K562 (cell line): ENCODE measurements at regions not wholly inside any gene's neighbourhood (a gene's known extent, or its start where the extent isn't known, plus 50 kb on each side); places are given as distances from the start of the nearest gene placed in this dataset.
A peak's percentile ranks its signal among the peaks of the same experiment; 100 is the strongest.

Experiments used
- BRD4 ChIP-seq: fragments of 200-600 bp; sonication (generic); IDR thresholded peaks from 2 replicates; pipeline ENCODE4 v1.6.1; 2017; ENCODE audit warnings: inconsistent platforms
- CREM ChIP-seq: IDR thresholded peaks from 2 replicates; pipeline ENCODE4 v1.6.1; 2014; ENCODE audit warnings: antibody characterized with exemption, low read depth
- EHMT2 ChIP-seq: fragments of 450-650 bp; IDR thresholded peaks from 2 replicates; pipeline ENCODE4 v1.6.1; 2018; ENCODE audit warnings: antibody characterized with exemption
- FOXJ2 ChIP-seq: fragments of 200-800 bp; sonication (Bioruptor generic); IDR thresholded peaks from 2 replicates; pipeline ENCODE4 v1.6.1; 2016; ENCODE audit warnings: missing genetic modification characterization, missing compliant biosample characterization
- GATA2 ChIP-seq: sonication (generic); formaldehyde crosslinking; IDR thresholded peaks from 2 replicates; pipeline ENCODE4 v1.4.0; 2020; ENCODE audit warnings: mild to moderate bottlenecking, missing genetic modification reagents
- NUFIP1 ChIP-seq: fragments of 450-650 bp; IDR thresholded peaks from 2 replicates; pipeline ENCODE4 v1.6.1; 2018; ENCODE audit not compliant: partially characterized antibody
- SRF ChIP-seq, 2 experiments: fragments of 250-450, 450-650 bp in 1 of 2; sonication (Bioruptor Pico) in 1 of 2; sonication (generic) in 1 of 2; formaldehyde crosslinking; IDR thresholded peaks; 2 replicates each; pipeline versions ENCODE4 v1.5.0 to v1.5.1; 2020 to 2022; ENCODE audit warnings: mild to moderate bottlenecking in 1 of 2, missing genetic modification reagents in 1 of 2
- TAF1 ChIP-seq: IDR thresholded peaks from 2 replicates; pipeline ENCODE4 v1.6.1; 2011; ENCODE audit warnings: mild to moderate bottlenecking, low read length, moderate library complexity; ENCODE audit not compliant: insufficient read depth, control insufficient read depth, severe bottlenecking; ENCODE audit errors: extremely low read depth
- TAL1 ChIP-seq: fragments of 450-650 bp; IDR thresholded peaks from 2 replicates; pipeline ENCODE4 v1.6.1; 2016; ENCODE audit warnings: mild to moderate bottlenecking
- U2AF1 ChIP-seq: fragments of 200-400 bp; formaldehyde crosslinking; optimal IDR thresholded peaks from 2 replicates; pipeline ENCODE3; 2017; ENCODE audit warnings: mild to moderate bottlenecking, low read depth, low read length, moderate library complexity
- ZKSCAN1 ChIP-seq: fragments of 150-350 bp; IDR thresholded peaks from 2 replicates; pipeline ENCODE4 v1.6.1; 2016; ENCODE audit warnings: low read depth, low read length
- TF ChIP-seq, protein P1 (sequence below): fragments of 150-350 bp; IDR thresholded peaks from 2 replicates; pipeline ENCODE4 v1.6.1; 2014; ENCODE audit warnings: low read depth, mild to moderate bottlenecking, low read length, borderline replicate concordance
- TF ChIP-seq, protein P2 (sequence below): sonication (generic); formaldehyde crosslinking; IDR thresholded peaks from 2 replicates; pipeline ENCODE4 v1.8.1; 2022; ENCODE audit warnings: missing genetic modification reagents
- TF ChIP-seq, protein P3 (sequence below): sonication (generic); formaldehyde crosslinking; IDR thresholded peaks from 2 replicates; pipeline ENCODE4 v1.8.1; 2023; ENCODE audit warnings: mild to moderate bottlenecking, missing genetic modification reagents
- TF ChIP-seq, protein P4 (sequence below), 3 experiments: fragments of 200-800 bp in 1 of 3; fragments of 250-450 bp in 1 of 3; fragments of 450-650 bp in 1 of 3; sonication (Bioruptor Pico) in 1 of 3; sonication (Bioruptor generic) in 1 of 3; formaldehyde crosslinking in 1 of 3; IDR thresholded peaks; 2 replicates each; pipeline versions ENCODE4 v1.6.1 to v1.8.0; 2016 to 2022; ENCODE audit warnings: mild to moderate bottlenecking in 2 of 3, missing genetic modification characterization in 2 of 3, missing compliant biosample characterization in 1 of 3, moderate library complexity in 1 of 3
- TF ChIP-seq, protein P5 (sequence below): fragments of 450-650 bp; IDR thresholded peaks from 2 replicates; pipeline ENCODE4 v1.6.1; 2017; ENCODE audit warnings: mild to moderate bottlenecking, moderate library complexity

DNA sequence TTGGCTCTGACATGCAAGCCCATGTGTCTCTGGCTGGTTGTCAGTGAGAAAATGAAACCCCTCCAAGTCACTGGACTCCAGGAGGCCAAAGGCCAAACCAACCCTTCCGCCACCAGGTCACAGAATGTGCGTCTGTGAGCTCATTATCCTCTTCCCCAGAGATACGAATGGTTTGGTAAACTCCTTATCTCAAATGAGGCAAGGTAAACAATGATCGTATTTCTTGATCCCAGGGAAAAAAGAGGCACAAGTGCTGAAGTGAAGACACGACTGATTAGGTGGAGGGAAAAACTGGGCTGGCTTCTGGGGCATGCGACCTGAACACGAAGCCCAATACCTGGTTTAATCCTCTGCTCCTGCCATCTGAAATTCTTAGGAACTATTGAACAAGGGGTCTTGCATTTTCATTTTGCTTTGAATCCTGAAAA lies 70.6 kb upstream of the ARID5B start (continued):
- TF ChIP-seq FOXJ2 (tag) (peak; percentile 16; the same call in 1 of the 2 replicates), BRD4 (0 out of 2 replicates have a peak, but pooled peaks have one; percentile 56), GATA2 (0 out of 2 replicates have a peak, but pooled peaks have one; percentile 45), TAL1 (peak; percentile 85), CREM (peak; percentile 90), EHMT2 (0 out of 2 replicates have a peak, but pooled peaks have one; percentile 3), ZKSCAN1 (no peak), TAF1 (peak; percentile 11), NUFIP1 (peak; percentile 40), U2AF1 (no peak), SRF (CRISPR knock-in tag; IDR thresholded peaks at IDR 0.05) (no peak)
- TF ChIP-seq, protein P1, sequence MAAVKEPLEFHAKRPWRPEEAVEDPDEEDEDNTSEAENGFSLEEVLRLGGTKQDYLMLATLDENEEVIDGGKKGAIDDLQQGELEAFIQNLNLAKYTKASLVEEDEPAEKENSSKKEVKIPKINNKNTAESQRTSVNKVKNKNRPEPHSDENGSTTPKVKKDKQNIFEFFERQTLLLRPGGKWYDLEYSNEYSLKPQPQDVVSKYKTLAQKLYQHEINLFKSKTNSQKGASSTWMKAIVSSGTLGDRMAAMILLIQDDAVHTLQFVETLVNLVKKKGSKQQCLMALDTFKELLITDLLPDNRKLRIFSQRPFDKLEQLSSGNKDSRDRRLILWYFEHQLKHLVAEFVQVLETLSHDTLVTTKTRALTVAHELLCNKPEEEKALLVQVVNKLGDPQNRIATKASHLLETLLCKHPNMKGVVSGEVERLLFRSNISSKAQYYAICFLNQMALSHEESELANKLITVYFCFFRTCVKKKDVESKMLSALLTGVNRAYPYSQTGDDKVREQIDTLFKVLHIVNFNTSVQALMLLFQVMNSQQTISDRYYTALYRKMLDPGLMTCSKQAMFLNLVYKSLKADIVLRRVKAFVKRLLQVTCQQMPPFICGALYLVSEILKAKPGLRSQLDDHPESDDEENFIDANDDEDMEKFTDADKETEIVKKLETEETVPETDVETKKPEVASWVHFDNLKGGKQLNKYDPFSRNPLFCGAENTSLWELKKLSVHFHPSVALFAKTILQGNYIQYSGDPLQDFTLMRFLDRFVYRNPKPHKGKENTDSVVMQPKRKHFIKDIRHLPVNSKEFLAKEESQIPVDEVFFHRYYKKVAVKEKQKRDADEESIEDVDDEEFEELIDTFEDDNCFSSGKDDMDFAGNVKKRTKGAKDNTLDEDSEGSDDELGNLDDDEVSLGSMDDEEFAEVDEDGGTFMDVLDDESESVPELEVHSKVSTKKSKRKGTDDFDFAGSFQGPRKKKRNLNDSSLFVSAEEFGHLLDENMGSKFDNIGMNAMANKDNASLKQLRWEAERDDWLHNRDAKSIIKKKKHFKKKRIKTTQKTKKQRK = 0 out of 2 replicates have a peak, but pooled peaks have one; percentile 32
- TF ChIP-seq, protein P2, sequence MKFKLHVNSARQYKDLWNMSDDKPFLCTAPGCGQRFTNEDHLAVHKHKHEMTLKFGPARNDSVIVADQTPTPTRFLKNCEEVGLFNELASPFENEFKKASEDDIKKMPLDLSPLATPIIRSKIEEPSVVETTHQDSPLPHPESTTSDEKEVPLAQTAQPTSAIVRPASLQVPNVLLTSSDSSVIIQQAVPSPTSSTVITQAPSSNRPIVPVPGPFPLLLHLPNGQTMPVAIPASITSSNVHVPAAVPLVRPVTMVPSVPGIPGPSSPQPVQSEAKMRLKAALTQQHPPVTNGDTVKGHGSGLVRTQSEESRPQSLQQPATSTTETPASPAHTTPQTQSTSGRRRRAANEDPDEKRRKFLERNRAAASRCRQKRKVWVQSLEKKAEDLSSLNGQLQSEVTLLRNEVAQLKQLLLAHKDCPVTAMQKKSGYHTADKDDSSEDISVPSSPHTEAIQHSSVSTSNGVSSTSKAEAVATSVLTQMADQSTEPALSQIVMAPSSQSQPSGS (CRISPR knock-in tag) = no peak
- TF ChIP-seq, protein P3, sequence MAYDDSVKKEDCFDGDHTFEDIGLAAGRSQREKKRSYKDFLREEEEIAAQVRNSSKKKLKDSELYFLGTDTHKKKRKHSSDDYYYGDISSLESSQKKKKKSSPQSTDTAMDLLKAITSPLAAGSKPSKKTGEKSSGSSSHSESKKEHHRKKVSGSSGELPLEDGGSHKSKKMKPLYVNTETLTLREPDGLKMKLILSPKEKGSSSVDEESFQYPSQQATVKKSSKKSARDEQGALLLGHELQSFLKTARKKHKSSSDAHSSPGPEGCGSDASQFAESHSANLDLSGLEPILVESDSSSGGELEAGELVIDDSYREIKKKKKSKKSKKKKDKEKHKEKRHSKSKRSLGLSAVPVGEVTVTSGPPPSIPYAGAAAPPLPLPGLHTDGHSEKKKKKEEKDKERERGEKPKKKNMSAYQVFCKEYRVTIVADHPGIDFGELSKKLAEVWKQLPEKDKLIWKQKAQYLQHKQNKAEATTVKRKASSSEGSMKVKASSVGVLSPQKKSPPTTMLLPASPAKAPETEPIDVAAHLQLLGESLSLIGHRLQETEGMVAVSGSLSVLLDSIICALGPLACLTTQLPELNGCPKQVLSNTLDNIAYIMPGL (CRISPR knock-in tag) = no peak
- TF ChIP-seq, protein P4, sequence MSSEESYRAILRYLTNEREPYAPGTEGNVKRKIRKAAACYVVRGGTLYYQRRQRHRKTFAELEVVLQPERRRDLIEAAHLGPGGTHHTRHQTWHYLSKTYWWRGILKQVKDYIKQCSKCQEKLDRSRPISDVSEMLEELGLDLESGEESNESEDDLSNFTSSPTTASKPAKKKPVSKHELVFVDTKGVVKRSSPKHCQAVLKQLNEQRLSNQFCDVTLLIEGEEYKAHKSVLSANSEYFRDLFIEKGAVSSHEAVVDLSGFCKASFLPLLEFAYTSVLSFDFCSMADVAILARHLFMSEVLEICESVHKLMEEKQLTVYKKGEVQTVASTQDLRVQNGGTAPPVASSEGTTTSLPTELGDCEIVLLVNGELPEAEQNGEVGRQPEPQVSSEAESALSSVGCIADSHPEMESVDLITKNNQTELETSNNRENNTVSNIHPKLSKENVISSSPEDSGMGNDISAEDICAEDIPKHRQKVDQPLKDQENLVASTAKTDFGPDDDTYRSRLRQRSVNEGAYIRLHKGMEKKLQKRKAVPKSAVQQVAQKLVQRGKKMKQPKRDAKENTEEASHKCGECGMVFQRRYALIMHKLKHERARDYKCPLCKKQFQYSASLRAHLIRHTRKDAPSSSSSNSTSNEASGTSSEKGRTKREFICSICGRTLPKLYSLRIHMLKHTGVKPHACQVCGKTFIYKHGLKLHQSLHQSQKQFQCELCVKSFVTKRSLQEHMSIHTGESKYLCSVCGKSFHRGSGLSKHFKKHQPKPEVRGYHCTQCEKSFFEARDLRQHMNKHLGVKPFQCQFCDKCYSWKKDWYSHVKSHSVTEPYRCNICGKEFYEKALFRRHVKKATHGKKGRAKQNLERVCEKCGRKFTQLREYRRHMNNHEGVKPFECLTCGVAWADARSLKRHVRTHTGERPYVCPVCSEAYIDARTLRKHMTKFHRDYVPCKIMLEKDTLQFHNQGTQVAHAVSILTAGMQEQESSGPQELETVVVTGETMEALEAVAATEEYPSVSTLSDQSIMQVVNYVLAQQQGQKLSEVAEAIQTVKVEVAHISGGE (CRISPR knock-in tag; IDR thresholded peaks at IDR 0.05) = no peak
- TF ChIP-seq, protein P5, sequence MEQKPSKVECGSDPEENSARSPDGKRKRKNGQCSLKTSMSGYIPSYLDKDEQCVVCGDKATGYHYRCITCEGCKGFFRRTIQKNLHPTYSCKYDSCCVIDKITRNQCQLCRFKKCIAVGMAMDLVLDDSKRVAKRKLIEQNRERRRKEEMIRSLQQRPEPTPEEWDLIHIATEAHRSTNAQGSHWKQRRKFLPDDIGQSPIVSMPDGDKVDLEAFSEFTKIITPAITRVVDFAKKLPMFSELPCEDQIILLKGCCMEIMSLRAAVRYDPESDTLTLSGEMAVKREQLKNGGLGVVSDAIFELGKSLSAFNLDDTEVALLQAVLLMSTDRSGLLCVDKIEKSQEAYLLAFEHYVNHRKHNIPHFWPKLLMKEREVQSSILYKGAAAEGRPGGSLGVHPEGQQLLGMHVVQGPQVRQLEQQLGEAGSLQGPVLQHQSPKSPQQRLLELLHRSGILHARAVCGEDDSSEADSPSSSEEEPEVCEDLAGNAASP = no peak
